IPS-18a (cell line): ENCODE measurements at regions not wholly inside any gene's neighbourhood (a gene's known extent, or its start where the extent isn't known, plus 50 kb on each side); places are given as distances from the start of the nearest gene placed in this dataset.

Source experiments
- H3K27ac ChIP-seq: one replicate; pipeline ENCODE4 v1.5.1; 2013; ENCODE audit warnings: low read length
- H3K27me3 ChIP-seq: one replicate; pipeline ENCODE4 v1.6.1; 2013; ENCODE audit warnings: mild to moderate bottlenecking, low read length; ENCODE audit not compliant: control insufficient read depth, insufficient read depth
- H3K36me3 ChIP-seq: one replicate; pipeline ENCODE4 v1.6.1; 2013; ENCODE audit warnings: low read depth, low read length; ENCODE audit not compliant: control insufficient read depth
- H3K4me1 ChIP-seq: one replicate; pipeline ENCODE4 v1.6.1; 2013; ENCODE audit warnings: low read depth, low read length; ENCODE audit not compliant: control insufficient read depth
- H3K4me3 ChIP-seq: one replicate; pipeline ENCODE4 v1.5.1; 2013; ENCODE audit warnings: low read length
- H3K9ac ChIP-seq: one replicate; pipeline ENCODE4 v1.6.1; 2013; ENCODE audit warnings: mild to moderate bottlenecking, low read length, moderate library complexity
- H3K9me3 ChIP-seq: one replicate; pipeline ENCODE4 v1.6.1; 2013; ENCODE audit warnings: low read depth, low read length; ENCODE audit not compliant: control insufficient read depth

DNA sequence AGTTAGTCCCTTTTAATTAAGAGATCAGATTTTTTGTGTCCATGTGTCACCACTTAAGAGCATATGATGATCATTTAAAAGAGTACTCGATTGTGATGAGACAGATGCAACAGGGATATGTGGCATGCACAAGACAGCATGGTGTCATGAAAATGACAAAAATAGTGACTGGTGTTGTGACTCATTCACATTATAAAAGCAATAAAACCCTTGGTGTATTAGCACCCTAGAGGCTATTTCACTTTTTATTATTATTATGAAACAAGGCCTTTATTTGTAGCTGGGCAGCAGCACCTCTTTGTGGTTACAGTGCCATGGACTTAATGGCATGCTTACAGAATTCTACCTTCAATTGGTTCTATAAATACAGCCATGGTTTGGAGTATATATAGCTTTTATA lies 1296.0 kb upstream of the ZEB2 start:
- H3K9me3 ChIP-seq = no peaks in the 10 kb centered on the region
- no peak overlapping the region for H3K27ac ChIP-seq
- no peak overlapping the region for H3K4me3 ChIP-seq
- no peaks in the 10 kb centered on the region for H3K36me3 ChIP-seq
- no peaks in the 10 kb centered on the region for H3K4me1 ChIP-seq
- H3K27me3 ChIP-seq = no peaks in the 10 kb centered on the region
- no peak overlapping the region for H3K9ac ChIP-seq

- Histone ChIP-seq H3K4me1 (no peaks in the 10 kb centered on the region), H3K27ac (no peak overlapping the region), H3K27me3 (no peaks in the 10 kb centered on the region), H3K9me3 (no peaks in the 10 kb centered on the region), H3K9ac (no peak overlapping the region), H3K4me3 (no peak overlapping the region), H3K36me3 (no peaks in the 10 kb centered on the region)
Measured at GRCh38 chr2:145813481-145813880, 1293.6 kb upstream of the ZEB2 start.

DNA sequence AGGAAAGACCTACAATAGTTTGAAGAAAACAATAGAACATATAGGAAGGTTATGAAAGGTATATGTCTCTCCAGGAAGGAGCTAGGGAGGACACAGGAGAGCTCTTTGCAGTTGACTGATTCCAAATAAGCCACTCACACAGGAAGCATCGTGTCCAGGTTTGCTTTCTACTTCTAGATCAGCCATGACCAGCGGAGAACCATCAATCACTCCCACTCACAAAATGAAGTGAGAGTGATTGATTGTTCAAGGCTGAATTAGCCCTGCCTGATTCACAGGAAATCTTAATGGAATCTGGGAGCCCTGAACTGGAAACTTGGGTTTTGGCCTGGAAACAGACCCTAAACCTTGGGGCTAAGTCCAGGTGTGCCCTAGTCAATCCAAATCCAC lies 1292.2 kb upstream of the ZEB2 start:
- Histone ChIP-seq H3K4me3 (no peak overlapping the region), H3K36me3 (no peaks in the 10 kb centered on the region), H3K27ac (no peak overlapping the region), H3K9ac (no peak overlapping the region), H3K27me3 (no peaks in the 10 kb centered on the region), H3K9me3 (no peaks in the 10 kb centered on the region), H3K4me1 (no peaks in the 10 kb centered on the region)

DNA sequence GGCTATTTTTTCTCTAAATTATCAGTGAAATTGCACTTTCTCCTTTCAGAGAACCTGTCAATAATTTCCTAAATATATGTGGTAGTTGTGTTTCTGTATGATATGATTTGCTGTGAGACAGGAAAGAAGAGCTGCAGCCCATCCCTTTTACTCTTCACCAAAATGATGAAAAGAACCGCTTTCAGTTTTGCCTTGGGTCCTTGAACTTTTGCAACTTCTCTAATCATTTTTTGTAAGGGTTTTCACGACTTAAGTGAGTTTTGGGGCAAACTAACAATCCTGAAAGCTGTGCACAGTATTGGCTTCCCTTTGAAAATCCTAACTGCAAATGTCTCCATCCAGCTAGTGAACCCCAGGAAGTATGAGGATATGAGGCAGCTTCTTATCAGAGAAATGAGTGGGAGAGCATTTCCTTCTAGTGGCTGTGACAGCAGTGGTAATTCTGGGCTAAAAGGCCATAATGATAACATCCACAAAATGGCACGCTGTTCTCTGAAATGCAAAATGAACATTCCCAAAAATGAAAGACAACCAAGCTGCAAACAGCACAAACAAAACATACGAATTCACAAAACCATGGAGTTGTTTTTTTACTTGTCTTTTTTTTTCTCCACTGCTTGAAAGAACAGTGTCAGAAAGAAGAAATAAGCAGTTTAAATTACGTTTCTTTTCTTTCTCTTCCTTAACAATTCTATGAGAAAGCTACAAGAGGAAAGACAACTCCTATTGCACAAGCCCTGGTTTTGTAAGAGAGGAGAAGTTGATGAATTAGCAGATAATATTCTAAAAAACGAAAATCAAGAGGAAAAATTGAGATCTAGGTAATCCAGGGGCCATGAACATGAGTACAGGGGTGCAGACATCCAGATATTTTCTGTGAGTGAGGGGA lies 1291.6 kb upstream of the ZEB2 start:
- Histone ChIP-seq H3K27me3 (no peaks in the 10 kb centered on the region), H3K36me3 (no peaks in the 10 kb centered on the region), H3K27ac (no peak overlapping the region), H3K9me3 (no peaks in the 10 kb centered on the region), H3K4me3 (no peak overlapping the region), H3K4me1 (no peaks in the 10 kb centered on the region), H3K9ac (no peak overlapping the region)

DNA sequence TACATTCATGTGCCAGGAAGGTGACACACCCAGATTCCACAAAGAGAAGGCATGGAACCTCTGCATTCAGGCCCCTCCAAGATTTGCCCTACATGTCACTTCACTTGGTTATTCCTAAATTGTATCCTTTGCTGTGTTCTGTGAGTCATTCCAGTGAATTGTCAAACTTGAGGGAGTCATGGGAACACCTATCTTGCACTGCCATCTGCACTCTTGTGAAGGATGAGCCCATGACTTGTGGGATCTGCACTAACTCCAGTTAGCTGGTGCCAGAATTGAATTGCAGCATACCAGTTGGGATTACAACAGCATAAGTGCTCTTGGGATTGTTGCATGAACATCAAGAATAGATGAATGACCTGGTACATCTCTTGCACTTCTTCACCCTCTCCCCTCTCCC lies 1288.0 kb upstream of the ZEB2 start:
- H3K27me3 ChIP-seq = no peaks in the 10 kb centered on the region
- no peak overlapping the region for H3K4me3 ChIP-seq
- no peak overlapping the region for H3K9ac ChIP-seq
- H3K9me3 ChIP-seq = no peaks in the 10 kb centered on the region
- H3K27ac ChIP-seq = no peak overlapping the region
- H3K36me3 ChIP-seq = no peaks in the 10 kb centered on the region
- no peaks in the 10 kb centered on the region for H3K4me1 ChIP-seq

GRCh38 chr2:145807554-145807953 lies 1287.6 kb upstream of the ZEB2 start:
- Histone ChIP-seq H3K36me3 (no peaks in the 10 kb centered on the region), H3K4me1 (no peaks in the 10 kb centered on the region), H3K4me3 (no peak overlapping the region), H3K9me3 (no peaks in the 10 kb centered on the region), H3K27me3 (no peaks in the 10 kb centered on the region), H3K9ac (no peak overlapping the region), H3K27ac (no peak overlapping the region)

- Histone ChIP-seq H3K27ac (no peak overlapping the region), H3K9ac (no peak overlapping the region), H3K4me3 (no peak overlapping the region), H3K36me3 (no peaks in the 10 kb centered on the region), H3K27me3 (no peaks in the 10 kb centered on the region), H3K9me3 (no peaks in the 10 kb centered on the region), H3K4me1 (no peaks in the 10 kb centered on the region)
Measured at GRCh38 chr2:145806546-145806945, 1286.6 kb upstream of the ZEB2 start.

- no peaks in the 10 kb centered on the region for H3K36me3 ChIP-seq
- H3K27ac ChIP-seq = no peak overlapping the region
- no peak overlapping the region for H3K9ac ChIP-seq
- H3K9me3 ChIP-seq = no peaks in the 10 kb centered on the region
- H3K4me1 ChIP-seq = no peaks in the 10 kb centered on the region
- no peaks in the 10 kb centered on the region for H3K27me3 ChIP-seq
- no peak overlapping the region for H3K4me3 ChIP-seq
Measured at GRCh38 chr2:145802133-145802532, 1282.2 kb upstream of the ZEB2 start.

DNA sequence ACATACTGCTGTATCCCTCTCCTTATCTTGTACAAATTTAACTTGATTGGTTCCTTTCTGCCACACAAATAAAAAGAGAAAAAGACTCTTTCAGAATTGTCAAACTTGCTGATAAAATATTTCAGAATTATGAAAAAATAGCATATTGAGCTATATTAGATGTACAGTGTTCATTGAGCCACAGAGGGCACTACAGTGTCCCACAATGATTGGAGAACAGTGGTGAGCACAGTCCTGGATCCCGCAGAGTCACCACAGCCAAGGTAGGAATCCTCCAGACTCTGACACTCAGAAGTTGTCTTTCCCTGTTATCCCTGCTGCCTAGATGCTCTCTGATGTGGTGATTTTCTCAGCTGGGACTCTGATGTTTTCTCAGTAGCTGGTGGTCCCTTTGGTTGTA lies 1281.3 kb upstream of the ZEB2 start:
- no peaks in the 10 kb centered on the region for H3K9me3 ChIP-seq
- no peaks in the 10 kb centered on the region for H3K36me3 ChIP-seq
- no peak overlapping the region for H3K9ac ChIP-seq
- H3K4me3 ChIP-seq = no peak overlapping the region
- H3K27me3 ChIP-seq = no peaks in the 10 kb centered on the region
- H3K4me1 ChIP-seq = no peaks in the 10 kb centered on the region
- H3K27ac ChIP-seq = no peak overlapping the region

- no peak overlapping the region for H3K27ac ChIP-seq
- no peak overlapping the region for H3K9ac ChIP-seq
- H3K27me3 ChIP-seq = no peaks in the 10 kb centered on the region
- H3K4me1 ChIP-seq = no peaks in the 10 kb centered on the region
- H3K9me3 ChIP-seq = no peaks in the 10 kb centered on the region
- no peaks in the 10 kb centered on the region for H3K36me3 ChIP-seq
- no peak overlapping the region for H3K4me3 ChIP-seq
Measured at GRCh38 chr2:145800151-145801091, 1280.5 kb upstream of the ZEB2 start.

GRCh38 chr2:145799595-145800108 lies 1279.7 kb upstream of the ZEB2 start:
- Histone ChIP-seq H3K36me3 (no peaks in the 10 kb centered on the region), H3K4me3 (no peak overlapping the region), H3K27ac (no peak overlapping the region), H3K27me3 (no peaks in the 10 kb centered on the region), H3K9ac (no peak overlapping the region), H3K4me1 (no peaks in the 10 kb centered on the region), H3K9me3 (no peaks in the 10 kb centered on the region)
